ENCODE measurements at regions not wholly inside any gene's neighbourhood (a gene's known extent, or its start where the extent isn't known, plus 50 kb on each side); places are given as distances from the start of the nearest gene placed in this dataset.

GRCh38 chr4:140213749-140214148 lies 59.8 kb upstream of the MAML3 start:
- DNase-seq (ENCODE audit: low read depth, low spot score), result no peak

GRCh38 chr4:140213116-140213515 lies 59.1 kb upstream of the MAML3 start:
- DNase-seq (ENCODE audit: low read depth, low spot score), result no peak

GRCh38 chr4:140212646-140213045 lies 58.7 kb upstream of the MAML3 start:
- peak; percentile 45 for DNase-seq (ENCODE audit: low read depth, low spot score)

GRCh38 chr4:140212194-140212593 lies 58.2 kb upstream of the MAML3 start:
- no peak for DNase-seq (ENCODE audit: low read depth, low spot score)

GRCh38 chr4:140211693-140212092 lies 57.7 kb upstream of the MAML3 start:
- no peak for DNase-seq (ENCODE audit: low read depth, low spot score)

- DNase-seq (ENCODE audit: low read depth, low spot score), result no peak
Observed at GRCh38 chr4:140211161-140211560, 57.2 kb upstream of the MAML3 start.

- no peak for DNase-seq (ENCODE audit: low read depth, low spot score)
Observed at GRCh38 chr4:140208921-140209320, 54.9 kb upstream of the MAML3 start.
